ENCODE measurements at regions not wholly inside any gene's neighbourhood (a gene's known extent, or its start where the extent isn't known, plus 50 kb on each side); places are given as distances from the start of the nearest gene placed in this dataset.

GRCh38 chr2:58568901-58569300 is 327.8 kb upstream of the FANCL start:
- no peaks in the 10 kb centered on the region; the same call in 1 of the 2 replicates for H3K4me1 ChIP-seq (ENCODE audit: control insufficient read depth, insufficient read depth, low read length)
- H3K4me3 ChIP-seq (ENCODE audit: low read depth in 2 of 2, low read length in 2 of 2), result no peak overlapping the region
- ATAC-seq (no peak), DNase-seq (ENCODE audit: low read depth, low spot score) (no peak)
- intact Hi-C loops (cut with micrococcal nuclease; ENCODE audit: unreplicated experiment), result no loop called here
- POLR2A ChIA-PET, result no interaction called here
- no peaks in the 10 kb centered on the region for H3K9me3 ChIP-seq (ENCODE audit: control insufficient read depth, insufficient read depth, low read depth, low read length)
- no peaks in the 10 kb centered on the region for H3K27me3 ChIP-seq (ENCODE audit: control insufficient read depth, insufficient read depth, low read length)
- in situ Hi-C loops (cut with HindIII; ENCODE audit: low pct_unique_long_range_greater_than_20kb, low sequenced_read_pairs), result no loop called here
- no TSS peak for BruUV-seq (replicated peaks)
- CTCF ChIA-PET, result no interaction called here
- H3K36me3 ChIP-seq (ENCODE audit: control insufficient read depth, insufficient read depth, low read length), result no peaks in the 10 kb centered on the region
- no peak for TF ChIP-seq CTCF (IDR thresholded peaks at IDR 0.05)
- no peak for TF ChIP-seq TCF7L2 (IDR thresholded peaks at IDR 0.05; ENCODE audit: low read depth, low read length)
- TF ChIP-seq REST (IDR thresholded peaks at IDR 0.05; ENCODE audit: insufficient read depth in 1 of 2, low read depth in 2 of 2, low read length in 1 of 2), result no peak
- TF ChIP-seq POLR2AphosphoS5 (IDR thresholded peaks at IDR 0.05; ENCODE audit: low read depth, low read length), result no peak
- no peak for TF ChIP-seq SIN3A (IDR thresholded peaks at IDR 0.05; ENCODE audit: borderline replicate concordance, insufficient read depth, low read depth, low read length)
- no peak overlapping the region for H3K27ac ChIP-seq (ENCODE audit: low read length)

- H3K9me3 ChIP-seq (ENCODE audit: control insufficient read depth, insufficient read depth, low read depth, low read length), result no peaks in the 10 kb centered on the region
- in situ Hi-C loops (cut with HindIII; ENCODE audit: low pct_unique_long_range_greater_than_20kb, low sequenced_read_pairs) (no loop called here), intact Hi-C loops (cut with micrococcal nuclease; ENCODE audit: unreplicated experiment) (no loop called here)
- ATAC-seq (no peak), DNase-seq (ENCODE audit: low read depth, low spot score) (no peak)
- no peak overlapping the region for H3K27ac ChIP-seq (ENCODE audit: low read length)
- H3K4me1 ChIP-seq (ENCODE audit: control insufficient read depth, insufficient read depth, low read length), result no peaks in the 10 kb centered on the region
- ChIA-PET CTCF (no interaction called here), POLR2A (no interaction called here)
- H3K27me3 ChIP-seq (ENCODE audit: control insufficient read depth, insufficient read depth, low read length), result no peaks in the 10 kb centered on the region
- BruUV-seq (replicated peaks), result no TSS peak
- TF ChIP-seq SIN3A (IDR thresholded peaks at IDR 0.05; ENCODE audit: borderline replicate concordance, insufficient read depth, low read depth, low read length) (no peak), POLR2AphosphoS5 (IDR thresholded peaks at IDR 0.05; ENCODE audit: low read depth, low read length) (no peak), REST (IDR thresholded peaks at IDR 0.05; ENCODE audit: insufficient read depth in 1 of 2, low read depth in 2 of 2, low read length in 1 of 2) (no peak), TCF7L2 (IDR thresholded peaks at IDR 0.05; ENCODE audit: low read depth, low read length) (no peak), CTCF (IDR thresholded peaks at IDR 0.05) (no peak)
- H3K36me3 ChIP-seq (ENCODE audit: control insufficient read depth, insufficient read depth, low read length), result no peaks in the 10 kb centered on the region
- H3K4me3 ChIP-seq (ENCODE audit: low read depth in 2 of 2, low read length in 2 of 2), result no peak overlapping the region
These were observed 321.2 kb upstream of the FANCL start for GRCh38 chr2:58562276-58562675.
